Right lobe of liver (tissue), 4 donors: ENCODE measurements at regions not wholly inside any gene's neighbourhood (a gene's known extent, or its start where the extent isn't known, plus 50 kb on each side); places are given as distances from the start of the nearest gene placed in this dataset.

ENCODE experiments used
- CTCF ChIP-seq, 4 donors: fragments of 200-600 bp in 3 of 4; fragments of 450-650 bp in 1 of 4; IDR thresholded peaks; one replicate each; pipeline versions ENCODE4 v1.5.1 to v1.8.0; 2016 to 2022; ENCODE audit warnings: antibody characterized with exemption in 4 of 4, mild to moderate bottlenecking in 2 of 4
- POLR2A ChIP-seq: fragments of 450-650 bp; IDR thresholded peaks from one replicate; pipeline ENCODE4 v1.6.1; 2017; ENCODE audit warnings: antibody characterized with exemption, mild to moderate bottlenecking
- donor health status: DM: no; HTN: no; CAD: no.
- donor health status: DM: no; HTN: no; CAD: no.
- donor health status: DM: no; HTN: yes; CAD: no.

DNA sequence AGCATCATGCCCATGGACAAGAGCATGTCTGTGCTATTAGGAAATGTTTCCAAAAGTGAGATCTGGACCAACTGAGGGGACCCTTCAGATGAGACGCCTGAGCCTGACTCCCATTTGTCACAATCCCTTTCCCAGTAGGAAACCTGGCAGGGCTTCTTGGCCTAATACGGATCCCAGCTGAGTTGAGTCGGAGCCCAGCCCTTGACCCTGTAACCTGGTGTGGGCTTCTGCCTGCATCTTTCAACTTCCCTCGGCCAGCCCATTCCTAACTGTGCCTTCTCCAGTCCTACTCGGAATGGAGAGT is 148.3 kb downstream of the IRX2 start:
- no peak for TF ChIP-seq CTCF (IDR thresholded peaks at IDR 0.05)
- no peak for TF ChIP-seq POLR2A
